GM19397 (cell line): ENCODE measurements at regions not wholly inside any gene's neighbourhood (a gene's known extent, or its start where the extent isn't known, plus 50 kb on each side); places are given as distances from the start of the nearest gene placed in this dataset.

Experiments
- ATAC-seq: cut with Tn5 transposase; IDR thresholded peaks from one replicate; pipeline ENCODE4 v1.9.1; 2021; ENCODE audit warnings: mild to moderate bottlenecking, moderate library complexity; ENCODE audit not compliant: unreplicated experiment

GRCh38 chr2:149271575-149271974, 58.8 kb upstream of the LYPD6 start:
- peak; percentile 61 for ATAC-seq

- ATAC-seq = no peak
Observed at GRCh38 chr2:149278161-149278871, 52.1 kb upstream of the LYPD6 start.

GRCh38 chr2:149278872-149279264, 51.5 kb upstream of the LYPD6 start:
- ATAC-seq = no peak
